CD14-positive monocyte (primary cell): ENCODE measurements at regions not wholly inside any gene's neighbourhood (a gene's known extent, or its start where the extent isn't known, plus 50 kb on each side); places are given as distances from the start of the nearest gene placed in this dataset.

Source experiments
- DNase-seq, 3 donors: peaks; one replicate each; pipeline ENCODE4 v3.0.0-alpha.2; 2011 to 2022
- H2AFZ ChIP-seq: 2 replicates; pipeline ENCODE4 v1.6.0; 2012; ENCODE audit warnings: mild to moderate bottlenecking, low read depth, low read length, inconsistent platforms; ENCODE audit not compliant: insufficient read depth, poor library complexity, severe bottlenecking
- H3K27ac ChIP-seq, 2 donors: 1 replicate in 1 of 2; 2 replicates in 1 of 2; pipeline ENCODE4 v1.5.1; 2012 to 2013; ENCODE audit warnings: low read length in 2 of 2, control low read depth in 1 of 2, inconsistent platforms in 1 of 2, low read depth in 1 of 2, mild to moderate bottlenecking in 1 of 2
- H3K27me3 ChIP-seq, 2 donors: one replicate each; pipeline versions ENCODE4 v1.6.0 to v1.6.1; 2011 to 2013; ENCODE audit warnings: low read length in 2 of 2; ENCODE audit not compliant: control insufficient read depth in 2 of 2, insufficient read depth in 2 of 2
- H3K36me3 ChIP-seq, 2 donors: replicated peaks in 1 of 2; 1 replicate in 1 of 2; 2 replicates in 1 of 2; pipeline versions ENCODE4 v1.5.1 to v1.6.1; 2012 to 2013; ENCODE audit warnings: low read length in 2 of 2, control low read depth in 1 of 2, inconsistent platforms in 1 of 2, mild to moderate bottlenecking in 1 of 2; ENCODE audit not compliant: insufficient read depth in 2 of 2, control insufficient read depth in 1 of 2
- H3K4me1 ChIP-seq, 2 donors: 1 replicate in 1 of 2; 2 replicates in 1 of 2; pipeline versions ENCODE4 v1.5.1 to v1.6.1; 2012 to 2013; ENCODE audit warnings: low read length in 2 of 2, control low read depth in 1 of 2, inconsistent platforms in 1 of 2, mild to moderate bottlenecking in 1 of 2, moderate library complexity in 1 of 2; ENCODE audit not compliant: insufficient read depth in 2 of 2, control insufficient read depth in 1 of 2
- H3K4me2 ChIP-seq: replicated peaks from 2 replicates; pipeline ENCODE3; 2012; ENCODE audit warnings: low read length, moderate library complexity, mild to moderate bottlenecking; ENCODE audit not compliant: poor library complexity, severe bottlenecking; ENCODE audit errors: extremely low read depth
- H3K4me3 ChIP-seq, 3 experiments: fragments of 200-600 bp in 1 of 3; sonication (generic) in 1 of 3; replicated peaks in 1 of 3; 1 replicate in 2 of 3; 2 replicates in 1 of 3; pipeline ENCODE4 v1.5.1; 2011 to 2013; ENCODE audit warnings: low read length in 3 of 3, mild to moderate bottlenecking in 3 of 3, control low read depth in 2 of 3, low read depth in 2 of 3, inconsistent platforms in 1 of 3, moderate library complexity in 1 of 3
- H3K79me2 ChIP-seq: 2 replicates; pipeline ENCODE4 v1.6.0; 2012; ENCODE audit warnings: mild to moderate bottlenecking, control low read depth, inconsistent platforms, low read length, moderate library complexity; ENCODE audit not compliant: insufficient read depth
- H3K9ac ChIP-seq: 2 replicates; pipeline ENCODE4 v1.6.0; 2017; ENCODE audit warnings: low read length, mild to moderate bottlenecking; ENCODE audit not compliant: insufficient read depth, poor library complexity, severe bottlenecking
- H3K9me3 ChIP-seq, 2 donors: replicated peaks in 1 of 2; 1 replicate in 1 of 2; 2 replicates in 1 of 2; pipeline versions ENCODE4 v1.5.1 to v1.6.1; 2012 to 2013; ENCODE audit warnings: low read length in 2 of 2, control low read depth in 1 of 2; ENCODE audit not compliant: control insufficient read depth in 1 of 2, insufficient read depth in 1 of 2
- H4K20me1 ChIP-seq: 2 replicates; pipeline ENCODE4 v1.6.0; 2012; ENCODE audit warnings: mild to moderate bottlenecking, low read length, control low read depth, moderate library complexity; ENCODE audit not compliant: insufficient read depth
- H3K27ac Mint-ChIP-seq, 7 donors: one replicate each; pipeline ENCODE4 v1.8.0; 2020; ENCODE audit warnings: mild to moderate bottlenecking in 7 of 7, mixed read lengths in 7 of 7, moderate library complexity in 6 of 7, inconsistent platforms in 2 of 7
- H3K27me3 Mint-ChIP-seq, 3 donors: one replicate each; pipeline ENCODE4 v1.8.0; 2021 to 2022; ENCODE audit warnings: low read depth in 3 of 3, mild to moderate bottlenecking in 3 of 3, mixed read lengths in 3 of 3, moderate library complexity in 3 of 3, inconsistent platforms in 1 of 3
- H3K36me3 Mint-ChIP-seq, 2 donors: one replicate each; pipeline ENCODE4 v1.8.0; 2020; ENCODE audit warnings: mixed read lengths in 2 of 2, inconsistent platforms in 1 of 2, mild to moderate bottlenecking in 1 of 2
- H3K4me1 Mint-ChIP-seq: one replicate; pipeline ENCODE4 v1.8.0; 2020; ENCODE audit warnings: mild to moderate bottlenecking, mixed read lengths
- H3K4me3 Mint-ChIP-seq, 2 donors: one replicate each; pipeline ENCODE4 v1.8.0; 2020; ENCODE audit warnings: mild to moderate bottlenecking in 2 of 2, mixed read lengths in 2 of 2, moderate library complexity in 1 of 2
- H3K9me3 Mint-ChIP-seq, 7 donors: one replicate each; pipeline ENCODE4 v1.8.0; 2020 to 2022; ENCODE audit warnings: mixed read lengths in 7 of 7, mild to moderate bottlenecking in 6 of 7, moderate library complexity in 6 of 7, inconsistent platforms in 2 of 7
- CTCF ChIP-seq: fragments of 200-600 bp; IDR thresholded peaks from one replicate; pipeline ENCODE4 v1.8.0; 2022; ENCODE audit warnings: antibody characterized with exemption, mild to moderate bottlenecking
- WGBS: methylation state at CpG from one replicate; pipeline ENCODE4 v1.1.5; 2013; ENCODE audit warnings: missing lambda C conversion rate; ENCODE audit not compliant: insufficient coverage; 5-methylcytosine and 5-hydroxymethylcytosine counted together
- intact Hi-C, 2 donors: fragments of 100-400 bp; cut with micrococcal nuclease; formaldehyde crosslinking; loops; one replicate each; pipeline versions ENCODE4 v1.15.0 to v1.15.1; 2023

GRCh38 chr7:136293272-136293671, 316.1 kb upstream of the MTPN start:
- Histone ChIP-seq H3K27me3 (no peaks in the 10 kb centered on the region), H3K9me3 (peaks cover 0 to 14% of the 10 kb centered on the region in 2 donors), H3K79me2 (no peaks in the 10 kb centered on the region), H3K27ac (no peak overlapping the region), H4K20me1 (no peaks in the 10 kb centered on the region), H3K4me2 (no peak overlapping the region), H3K36me3 (no peaks in the 10 kb centered on the region), H2AFZ (no peak overlapping the region), H3K4me1 (no peaks in the 10 kb centered on the region), H3K4me3 (no peak overlapping the region), H3K9ac (no peak overlapping the region)
- no peaks in the 10 kb centered on the region for H3K27me3 Mint-ChIP-seq
- H3K4me1 Mint-ChIP-seq = no peaks in the 10 kb centered on the region
- no peak for DNase-seq
- no peak overlapping the region for H3K4me3 Mint-ChIP-seq
- WGBS = 62% methylated on average over 4 of the region's 6 CpGs
- no peaks in the 10 kb centered on the region for H3K36me3 Mint-ChIP-seq
- no peak for TF ChIP-seq CTCF
- peaks cover 0 to 6% (median 3%) of the 10 kb centered on the region in 7 donors for H3K9me3 Mint-ChIP-seq
- H3K27ac Mint-ChIP-seq = no peak overlapping the region
- intact Hi-C loops = no loop called here

- no peak for DNase-seq
- Histone ChIP-seq H3K4me1 (no peaks in the 10 kb centered on the region), H3K27me3 (no peaks in the 10 kb centered on the region), H4K20me1 (no peaks in the 10 kb centered on the region), H3K4me3 (no peak overlapping the region), H3K27ac (no peak overlapping the region), H3K9ac (no peak overlapping the region), H3K9me3 (peaks cover 0 to 12% of the 10 kb centered on the region in 2 donors), H3K36me3 (no peaks in the 10 kb centered on the region), H2AFZ (no peak overlapping the region), H3K79me2 (no peaks in the 10 kb centered on the region), H3K4me2 (no peak overlapping the region)
- H3K27me3 Mint-ChIP-seq = peaks cover 0 to 1% (median 0%) of the 10 kb centered on the region in 3 donors
- no peaks in the 10 kb centered on the region for H3K36me3 Mint-ChIP-seq
- intact Hi-C loops = no loop called here
- H3K9me3 Mint-ChIP-seq = peaks cover 0 to 8% (median 2%) of the 10 kb centered on the region in 7 donors
- no peak for TF ChIP-seq CTCF
- no peak overlapping the region for H3K27ac Mint-ChIP-seq
- no peaks in the 10 kb centered on the region for H3K4me1 Mint-ChIP-seq
- H3K4me3 Mint-ChIP-seq = no peak overlapping the region
These were observed 315.2 kb upstream of the MTPN start for GRCh38 chr7:136292365-136292764.
